ENCODE measurements at regions not wholly inside any gene's neighbourhood (a gene's known extent, or its start where the extent isn't known, plus 50 kb on each side); places are given as distances from the start of the nearest gene placed in this dataset.

- Mint-ChIP-seq H3K36me3 (ENCODE audit: insufficient read depth, unreplicated experiment) (no peaks in the 10 kb centered on the region), H3K4me3 (ENCODE audit: unreplicated experiment) (no peak overlapping the region), H3K4me1 (ENCODE audit: low read depth, unreplicated experiment) (no peaks in the 10 kb centered on the region), H3K9me3 (ENCODE audit: unreplicated experiment) (peaks cover 7% of the 10 kb centered on the region), H3K27ac (ENCODE audit: unreplicated experiment) (no peak overlapping the region), H3K27me3 (ENCODE audit: insufficient read depth, unreplicated experiment) (peaks cover 18% of the 10 kb centered on the region)
- H3K36me3 ChIP-seq (ENCODE audit: control insufficient read depth, insufficient read depth, low read length), result no peaks in the 10 kb centered on the region
- ChIA-PET POLR2A (no interaction called here), CTCF (no interaction called here)
- intact Hi-C loops (cut with micrococcal nuclease; ENCODE audit: unreplicated experiment), result no loop called here
- no peaks in the 10 kb centered on the region for H3K4me1 ChIP-seq
- DNase-seq, result no peak
- no peaks in the 10 kb centered on the region for H3K9me3 ChIP-seq
- no peak overlapping the region for H3K4me3 ChIP-seq (ENCODE audit: low read depth, low read length)
- H3K27me3 ChIP-seq (replicated peaks; ENCODE audit: control insufficient read depth, insufficient read depth, low read length), result peaks cover 1% of the 10 kb centered on the region; the same call in 1 of the 2 replicates
- BruUV-seq (replicated peaks), result no TSS peak
- no peak for TF ChIP-seq CTCF (IDR thresholded peaks at IDR 0.05; ENCODE audit: insufficient read depth in 1 of 2, low read depth in 1 of 2, low read length in 1 of 2, severe bottlenecking in 1 of 2, unreplicated experiment in 1 of 2)
Measured at GRCh38 chr19:30086220-30086619, 144.2 kb downstream of the URI1 start.

GRCh38 chr19:30086916-30087315 is 144.9 kb downstream of the URI1 start:
- CTCF ChIA-PET, result no interaction called here
- Mint-ChIP-seq H3K4me3 (ENCODE audit: unreplicated experiment) (no peak overlapping the region), H3K27ac (ENCODE audit: unreplicated experiment) (no peak overlapping the region), H3K4me1 (ENCODE audit: low read depth, unreplicated experiment) (no peaks in the 10 kb centered on the region), H3K36me3 (ENCODE audit: insufficient read depth, unreplicated experiment) (no peaks in the 10 kb centered on the region), H3K9me3 (ENCODE audit: unreplicated experiment) (no peaks in the 10 kb centered on the region), H3K27me3 (ENCODE audit: insufficient read depth, unreplicated experiment) (peaks cover 17% of the 10 kb centered on the region)
- H3K27me3 ChIP-seq (replicated peaks; ENCODE audit: control insufficient read depth, insufficient read depth, low read length), result peaks cover 1% of the 10 kb centered on the region; the same call in 1 of the 2 replicates
- no peaks in the 10 kb centered on the region for H3K4me1 ChIP-seq
- no TSS peak for BruUV-seq (replicated peaks)
- H3K36me3 ChIP-seq (ENCODE audit: control insufficient read depth, insufficient read depth, low read length), result no peaks in the 10 kb centered on the region
- POLR2A ChIA-PET, result no interaction called here
- intact Hi-C loops (cut with micrococcal nuclease; ENCODE audit: unreplicated experiment), result no loop called here
- TF ChIP-seq CTCF (IDR thresholded peaks at IDR 0.05; ENCODE audit: insufficient read depth in 1 of 2, low read depth in 1 of 2, low read length in 1 of 2, severe bottlenecking in 1 of 2, unreplicated experiment in 1 of 2), result no peak
- DNase-seq, result no peak
- no peak overlapping the region for H3K4me3 ChIP-seq (ENCODE audit: low read depth, low read length)
- no peaks in the 10 kb centered on the region for H3K9me3 ChIP-seq

DNA sequence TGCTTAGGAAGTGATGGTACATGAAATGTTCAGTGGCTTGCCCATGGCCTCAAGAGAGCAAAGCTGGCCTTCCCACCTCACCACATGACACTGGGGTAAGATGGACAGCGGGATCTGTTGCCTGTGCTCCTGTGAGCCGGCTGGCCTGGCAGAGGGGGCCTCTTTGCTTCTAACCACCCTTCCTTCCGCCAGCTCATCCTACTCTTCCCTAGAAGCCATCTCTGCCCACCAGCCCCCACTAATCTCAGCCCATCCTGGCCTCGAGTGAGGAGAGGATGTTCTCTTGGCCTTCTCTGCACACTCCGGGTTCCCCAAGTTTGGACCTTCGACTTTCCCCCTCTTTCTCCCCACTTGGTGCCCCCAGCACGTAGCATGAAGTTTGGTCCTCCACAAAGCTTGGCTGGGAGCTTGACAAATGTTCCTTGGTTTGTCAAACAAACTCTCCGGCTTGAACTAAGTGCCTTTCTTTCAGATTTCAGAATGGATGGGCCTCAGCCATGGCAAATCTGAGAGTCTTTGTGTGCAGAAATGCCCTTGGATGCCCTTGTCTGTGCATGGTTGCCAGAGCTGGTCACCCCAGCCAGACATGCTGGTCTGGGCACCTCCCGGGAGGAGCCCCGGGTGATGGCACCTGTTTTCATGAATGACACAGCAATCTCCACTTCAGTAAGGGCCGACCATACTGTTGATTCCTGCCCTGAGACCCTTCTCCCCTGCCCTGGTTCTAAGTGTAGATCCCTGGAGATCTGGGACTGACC is 145.5 kb downstream of the URI1 start:
- BruUV-seq (replicated peaks), result no TSS peak
- no peak overlapping the region for H3K27ac Mint-ChIP-seq (ENCODE audit: unreplicated experiment)
- Histone ChIP-seq H3K36me3 (ENCODE audit: control insufficient read depth, insufficient read depth, low read length) (no peaks in the 10 kb centered on the region), H3K4me1 (no peaks in the 10 kb centered on the region), H3K27me3 (replicated peaks; ENCODE audit: control insufficient read depth, insufficient read depth, low read length) (peaks cover 1% of the 10 kb centered on the region; the same call in 1 of the 2 replicates), H3K4me3 (ENCODE audit: low read depth, low read length) (no peak overlapping the region), H3K9me3 (no peaks in the 10 kb centered on the region)
- no peaks in the 10 kb centered on the region for H3K36me3 Mint-ChIP-seq (ENCODE audit: insufficient read depth, unreplicated experiment)
- no peak overlapping the region for H3K4me3 Mint-ChIP-seq (ENCODE audit: unreplicated experiment)
- ChIA-PET CTCF (no interaction called here), POLR2A (no interaction called here)
- no peaks in the 10 kb centered on the region for H3K4me1 Mint-ChIP-seq (ENCODE audit: low read depth, unreplicated experiment)
- peaks cover 17% of the 10 kb centered on the region for H3K27me3 Mint-ChIP-seq (ENCODE audit: insufficient read depth, unreplicated experiment)
- no peak for TF ChIP-seq CTCF (IDR thresholded peaks at IDR 0.05; ENCODE audit: insufficient read depth in 1 of 2, low read depth in 1 of 2, low read length in 1 of 2, severe bottlenecking in 1 of 2, unreplicated experiment in 1 of 2)
- no peak for DNase-seq
- intact Hi-C loops (cut with micrococcal nuclease; ENCODE audit: unreplicated experiment), result no loop called here
- H3K9me3 Mint-ChIP-seq (ENCODE audit: unreplicated experiment), result no peaks in the 10 kb centered on the region
